ENCODE measurements at regions not wholly inside any gene's neighbourhood (a gene's known extent, or its start where the extent isn't known, plus 50 kb on each side); places are given as distances from the start of the nearest gene placed in this dataset.
"Not testable (repeated sequence)": the region's sequence is repeated elsewhere in the genome, so short reads cannot be mapped to it uniquely, and the experiment has no call there.

DNA sequence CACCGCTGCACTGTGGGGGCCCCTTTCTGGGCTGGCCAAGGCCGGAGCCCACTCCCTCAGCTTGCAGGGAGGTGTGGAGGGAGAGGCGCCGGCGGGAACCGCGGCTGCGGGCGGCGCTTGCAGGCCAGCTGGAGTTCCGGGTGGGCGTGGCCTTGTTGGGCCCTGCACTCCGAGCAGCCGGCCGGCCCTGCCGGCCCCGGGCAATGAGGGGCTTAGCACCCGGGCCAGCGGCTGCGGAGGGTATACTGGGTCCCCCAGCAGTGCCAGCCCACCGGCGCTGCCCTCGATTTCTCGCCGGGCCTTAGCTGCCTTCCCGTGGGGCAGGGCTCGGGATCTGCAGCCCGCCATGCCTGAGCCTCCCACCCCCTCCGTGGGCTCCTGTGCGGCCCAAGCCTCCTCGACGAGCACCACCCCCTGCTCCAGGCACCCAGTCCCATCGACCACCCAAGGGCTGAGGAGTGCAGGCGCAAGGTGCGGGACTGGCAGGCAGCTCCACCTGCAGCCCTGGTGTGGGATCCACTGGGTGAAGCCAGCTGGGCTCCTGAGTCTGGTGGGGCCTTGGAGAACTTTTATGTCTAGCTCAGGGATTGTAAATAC is 705.1 kb upstream of the CDH9 start:
- H3K9me3 Mint-ChIP-seq, result peaks cover 54% of the 10 kb centered on the region
- H3K36me3 Mint-ChIP-seq (ENCODE audit: low read depth); H3K4me1 Mint-ChIP-seq (ENCODE audit: low read depth); H3K4me3 Mint-ChIP-seq; H3K27ac Mint-ChIP-seq; H3K27me3 Mint-ChIP-seq (ENCODE audit: low read depth); DNase-seq (ENCODE audit: low spot score): not testable (repeated sequence)

DNA sequence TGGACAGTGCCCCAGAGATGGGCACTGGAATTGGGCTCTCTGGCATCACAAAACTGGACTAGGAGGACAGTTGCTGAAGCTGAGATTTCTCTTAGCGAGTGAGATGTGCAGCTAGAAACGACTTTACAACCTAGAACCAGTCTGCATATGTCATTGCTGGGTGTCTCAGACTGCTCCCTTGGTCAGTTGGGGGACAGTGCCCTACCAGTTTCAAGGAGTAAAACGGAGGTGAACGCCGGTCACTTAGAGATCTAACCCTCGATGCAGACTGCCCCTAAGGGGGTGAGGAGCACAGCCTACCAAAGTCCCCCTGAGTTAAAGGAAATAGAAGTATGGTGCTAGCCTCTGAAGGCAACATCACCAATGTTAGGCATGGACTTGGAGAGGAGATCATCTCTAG is 704.4 kb upstream of the CDH9 start:
- Mint-ChIP-seq H3K27ac (no peak overlapping the region), H3K4me1 (ENCODE audit: low read depth) (no peaks in the 10 kb centered on the region), H3K27me3 (ENCODE audit: low read depth) (no peaks in the 10 kb centered on the region), H3K36me3 (ENCODE audit: low read depth) (no peaks in the 10 kb centered on the region), H3K9me3 (peaks cover 54% of the 10 kb centered on the region), H3K4me3 (no peak overlapping the region)
- DNase-seq (ENCODE audit: low spot score), result no peak

DNA sequence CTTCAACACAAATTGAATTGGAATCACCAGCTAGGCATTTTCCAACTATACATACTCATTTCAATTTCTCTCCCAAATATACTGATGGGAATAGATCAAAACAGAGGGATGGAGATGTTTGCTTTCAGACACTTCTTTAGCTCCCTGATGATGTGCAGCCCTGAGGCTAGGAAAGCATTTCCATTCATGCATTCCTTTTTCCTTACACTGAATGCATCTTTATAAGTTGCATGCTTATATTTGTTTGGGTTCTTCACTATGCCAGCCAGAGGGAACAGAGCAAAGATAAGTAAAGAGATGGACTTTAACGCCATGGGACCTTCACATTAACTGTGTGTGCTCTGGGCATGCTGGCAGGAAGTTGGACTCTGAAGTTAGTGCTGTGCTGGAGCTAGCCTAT is 696.5 kb upstream of the CDH9 start:
- no peaks in the 10 kb centered on the region for H3K36me3 Mint-ChIP-seq (ENCODE audit: low read depth)
- peaks cover 19% of the 10 kb centered on the region for H3K9me3 Mint-ChIP-seq
- H3K27me3 Mint-ChIP-seq (ENCODE audit: low read depth), result no peaks in the 10 kb centered on the region
- H3K4me3 Mint-ChIP-seq, result no peak overlapping the region
- H3K27ac Mint-ChIP-seq, result no peak overlapping the region
- DNase-seq (ENCODE audit: low spot score), result no peak
- H3K4me1 Mint-ChIP-seq (ENCODE audit: low read depth), result no peaks in the 10 kb centered on the region

DNA sequence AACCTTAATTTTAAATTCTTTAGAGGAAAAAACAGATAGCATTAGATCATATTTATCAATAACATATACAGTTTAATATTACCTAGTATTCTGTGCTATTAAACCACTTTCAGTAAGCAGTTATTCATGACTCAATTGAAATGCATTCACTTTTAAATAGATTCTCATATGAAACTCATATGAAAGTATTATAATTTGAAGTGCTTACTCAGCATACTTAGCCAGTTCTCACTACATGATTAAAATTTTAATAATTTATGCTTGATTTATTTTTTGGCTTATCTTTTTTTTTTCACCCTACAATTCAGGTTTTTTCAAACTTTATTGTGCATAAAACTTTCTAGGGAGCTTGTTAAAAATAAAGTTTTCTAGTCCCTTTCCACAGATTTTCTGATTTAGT is 694.9 kb upstream of the CDH9 start:
- H3K36me3 Mint-ChIP-seq (ENCODE audit: low read depth), result no peaks in the 10 kb centered on the region
- H3K9me3 Mint-ChIP-seq, result peaks cover 11% of the 10 kb centered on the region
- no peak overlapping the region for H3K4me3 Mint-ChIP-seq
- no peak for DNase-seq (ENCODE audit: low spot score)
- H3K27me3 Mint-ChIP-seq (ENCODE audit: low read depth), result no peaks in the 10 kb centered on the region
- H3K27ac Mint-ChIP-seq, result no peak overlapping the region
- H3K4me1 Mint-ChIP-seq (ENCODE audit: low read depth), result no peaks in the 10 kb centered on the region

DNA sequence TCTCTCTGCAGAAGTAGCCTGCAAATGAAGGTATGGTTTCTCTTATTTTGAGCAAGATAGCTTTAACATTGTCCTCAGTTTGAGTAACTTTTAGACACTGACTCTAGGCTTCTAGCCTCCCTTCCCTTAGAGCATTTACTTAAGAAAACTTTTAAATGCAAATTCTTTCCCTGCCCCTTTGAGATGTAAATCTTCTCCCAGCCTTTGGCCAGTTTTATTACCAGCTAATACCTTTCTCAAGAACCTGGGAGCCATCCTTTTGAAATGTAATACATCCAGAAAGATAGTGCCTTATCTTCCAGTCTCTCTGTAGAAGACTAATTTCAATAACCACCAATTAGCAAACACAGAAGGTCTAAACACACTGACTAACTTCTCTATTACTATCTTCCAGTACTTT is 688.9 kb upstream of the CDH9 start:
- Mint-ChIP-seq H3K27me3 (ENCODE audit: low read depth) (no peaks in the 10 kb centered on the region), H3K36me3 (ENCODE audit: low read depth) (no peaks in the 10 kb centered on the region), H3K27ac (no peak overlapping the region), H3K4me1 (ENCODE audit: low read depth) (no peaks in the 10 kb centered on the region), H3K4me3 (no peak overlapping the region), H3K9me3 (peaks cover 18% of the 10 kb centered on the region)
- no peak for DNase-seq (ENCODE audit: low spot score)

DNA sequence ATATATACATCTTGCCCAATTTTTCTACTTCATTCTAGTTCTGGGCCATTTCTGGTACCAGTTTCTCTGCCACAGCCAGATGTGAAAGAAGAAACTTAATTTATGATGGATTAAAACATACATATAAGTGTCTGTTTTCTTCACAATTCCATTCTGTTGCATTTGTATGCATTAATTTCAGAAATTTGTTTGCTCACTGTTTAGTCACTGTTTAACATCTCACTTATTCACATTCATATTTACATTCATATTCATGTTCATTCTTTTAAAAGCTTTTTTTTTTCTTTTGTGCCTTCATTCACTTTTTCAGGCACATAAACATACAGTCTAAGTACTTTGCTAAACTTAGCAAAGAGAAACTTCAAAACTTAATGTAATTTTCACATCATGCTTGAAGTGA is 684.0 kb upstream of the CDH9 start:
- no peaks in the 10 kb centered on the region for H3K27me3 Mint-ChIP-seq (ENCODE audit: low read depth)

DNA sequence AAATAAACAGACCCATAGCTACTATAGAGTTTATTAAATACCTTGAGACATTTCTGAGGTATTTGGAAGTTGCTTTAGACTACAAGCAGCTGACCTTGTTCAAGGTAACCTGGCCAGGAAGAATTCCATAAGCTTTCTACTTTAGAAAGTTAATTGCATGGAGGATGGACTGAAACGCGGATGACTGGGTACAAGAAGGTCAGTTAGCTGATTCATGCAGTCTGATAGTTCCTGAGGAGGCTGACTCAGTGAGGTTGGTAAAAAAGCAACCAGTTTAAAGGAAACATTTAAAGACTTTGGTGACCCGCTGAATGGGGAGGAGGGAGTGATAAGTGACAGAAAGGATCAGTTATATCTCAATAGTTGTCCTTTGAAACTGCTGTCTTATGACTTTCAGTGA is 670.1 kb upstream of the CDH9 start:
- no peak for DNase-seq (ENCODE audit: low spot score)
- no peak overlapping the region for H3K27ac Mint-ChIP-seq
- H3K4me1 Mint-ChIP-seq (ENCODE audit: low read depth), result no peaks in the 10 kb centered on the region

More for the DNA sequence above, 684.0 kb upstream of the CDH9 start:
- Mint-ChIP-seq H3K9me3 (peaks cover 30% of the 10 kb centered on the region), H3K36me3 (ENCODE audit: low read depth) (no peaks in the 10 kb centered on the region), H3K4me1 (ENCODE audit: low read depth) (no peaks in the 10 kb centered on the region), H3K27ac (no peak overlapping the region), H3K4me3 (no peak overlapping the region)
- no peak for DNase-seq (ENCODE audit: low spot score)

DNA sequence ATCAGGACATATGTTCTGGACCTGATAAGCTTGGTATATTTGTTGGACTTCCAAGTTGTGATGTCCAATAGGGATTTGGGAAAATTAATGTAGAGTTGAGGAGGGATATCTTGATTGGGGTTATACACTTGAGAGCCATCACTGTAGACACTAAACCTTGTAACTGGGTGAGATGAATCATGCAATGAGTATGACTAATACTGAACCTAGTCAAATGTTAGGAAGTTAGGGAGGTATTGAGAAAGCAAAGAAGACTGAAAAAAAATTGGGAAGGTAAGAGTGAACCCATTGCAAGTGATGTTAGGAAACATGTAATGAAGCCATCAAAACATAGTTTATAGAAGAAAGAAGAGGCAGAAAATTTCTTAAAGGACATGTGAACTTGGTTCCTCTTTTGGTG is 668.4 kb upstream of the CDH9 start:
- Mint-ChIP-seq H3K4me3 (no peak overlapping the region), H3K36me3 (ENCODE audit: low read depth) (no peaks in the 10 kb centered on the region), H3K27me3 (ENCODE audit: low read depth) (no peaks in the 10 kb centered on the region), H3K4me1 (ENCODE audit: low read depth) (no peaks in the 10 kb centered on the region), H3K9me3 (peaks cover 36% of the 10 kb centered on the region), H3K27ac (no peak overlapping the region)
- no peak for DNase-seq (ENCODE audit: low spot score)

More for the DNA sequence above, 670.1 kb upstream of the CDH9 start:
- Mint-ChIP-seq H3K4me3 (no peak overlapping the region), H3K9me3 (peaks cover 34% of the 10 kb centered on the region), H3K27me3 (ENCODE audit: low read depth) (no peaks in the 10 kb centered on the region), H3K36me3 (ENCODE audit: low read depth) (no peaks in the 10 kb centered on the region)

DNA sequence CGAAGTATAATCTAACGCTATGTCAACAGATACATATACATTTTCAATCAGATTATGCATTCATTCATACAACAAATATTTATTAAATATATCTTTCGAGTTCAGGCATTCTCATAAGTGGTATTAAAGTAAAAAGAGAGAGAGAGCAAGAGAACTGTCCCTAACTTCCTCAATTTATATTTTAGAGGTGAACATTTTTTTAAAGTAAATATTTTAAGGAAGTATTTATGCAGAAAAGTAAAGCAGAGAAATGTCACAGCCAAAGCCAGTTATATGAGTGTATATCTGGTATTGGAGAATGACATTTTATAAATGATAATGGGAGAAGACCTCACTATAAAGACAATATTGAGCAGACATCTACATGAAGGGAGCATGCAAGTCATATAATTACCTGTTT is 667.3 kb upstream of the CDH9 start:
- no peak for DNase-seq (ENCODE audit: low spot score)
- Mint-ChIP-seq H3K36me3 (ENCODE audit: low read depth) (no peaks in the 10 kb centered on the region), H3K27me3 (ENCODE audit: low read depth) (no peaks in the 10 kb centered on the region), H3K9me3 (peaks cover 36% of the 10 kb centered on the region), H3K27ac (no peak overlapping the region), H3K4me1 (ENCODE audit: low read depth) (no peaks in the 10 kb centered on the region), H3K4me3 (no peak overlapping the region)

DNA sequence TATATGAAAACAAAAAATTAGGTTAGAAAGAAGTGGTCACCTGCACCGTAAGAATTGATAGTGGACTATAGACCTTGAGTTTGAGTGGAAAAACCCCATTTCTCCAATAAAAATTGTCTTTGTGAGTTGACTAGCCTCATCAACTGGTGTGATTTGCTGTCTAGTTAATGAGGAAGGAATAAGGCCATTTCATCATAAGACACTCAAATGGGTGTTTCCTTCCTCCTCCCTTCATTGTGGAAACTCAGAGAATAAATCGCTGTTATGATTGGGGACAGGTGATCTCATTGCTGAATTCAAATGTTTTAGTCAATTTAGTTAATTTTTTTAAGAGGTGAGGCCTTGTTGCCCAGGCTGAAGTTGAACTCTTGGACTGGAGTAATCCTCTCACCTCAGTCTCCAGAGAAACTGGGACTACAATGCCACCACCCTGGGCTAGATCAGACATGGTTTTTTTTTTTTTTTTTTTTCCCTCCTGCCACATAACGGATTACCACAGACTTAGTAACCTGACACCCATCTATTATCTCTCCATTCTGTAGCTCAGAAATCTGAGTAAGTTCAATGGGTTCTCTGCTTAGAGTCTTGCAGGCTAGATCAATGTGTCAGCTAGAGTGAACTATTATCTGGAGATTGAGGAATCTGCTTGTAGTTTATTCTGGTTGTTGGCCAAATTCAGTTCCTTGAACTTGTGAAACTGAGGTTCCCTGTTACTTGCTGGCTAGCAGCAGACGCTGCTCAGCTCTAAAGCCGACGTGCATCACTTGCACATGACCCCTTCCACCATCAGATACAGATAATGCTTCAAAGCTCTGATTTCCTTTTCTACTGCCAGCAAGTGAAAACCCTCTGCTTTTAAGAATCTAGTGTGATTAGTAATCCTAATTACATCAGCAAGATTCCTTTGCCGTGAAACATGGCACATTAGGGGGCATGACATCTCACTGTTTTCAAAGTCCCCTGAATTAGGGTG is 663.8 kb upstream of the CDH9 start:
- Mint-ChIP-seq H3K27me3 (ENCODE audit: low read depth) (no peaks in the 10 kb centered on the region), H3K36me3 (ENCODE audit: low read depth) (no peaks in the 10 kb centered on the region), H3K27ac (no peak overlapping the region), H3K4me3 (no peak overlapping the region), H3K4me1 (ENCODE audit: low read depth) (no peaks in the 10 kb centered on the region), H3K9me3 (peaks cover 41% of the 10 kb centered on the region)
- no peak for DNase-seq (ENCODE audit: low spot score)

DNA sequence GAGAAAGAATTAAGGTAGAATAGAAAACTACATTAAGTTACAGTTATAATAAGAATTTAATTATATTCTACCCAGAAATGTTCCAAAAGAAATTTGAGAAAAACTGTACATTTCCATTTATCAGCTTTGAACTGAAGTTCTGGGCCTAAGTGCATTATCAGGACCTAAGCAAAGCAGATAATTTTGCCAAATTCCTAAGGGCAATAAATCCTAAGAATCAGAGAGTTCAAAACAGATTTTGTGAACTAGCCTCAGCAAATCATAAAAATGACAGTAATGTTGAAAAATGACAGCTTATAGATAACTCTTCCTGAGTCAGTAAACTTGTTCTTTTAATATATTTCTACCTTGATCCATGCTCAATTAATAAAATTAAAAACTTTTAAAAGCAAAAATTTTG is 662.1 kb upstream of the CDH9 start:
- Mint-ChIP-seq H3K27ac (no peak overlapping the region), H3K4me3 (no peak overlapping the region), H3K9me3 (peaks cover 42% of the 10 kb centered on the region), H3K27me3 (ENCODE audit: low read depth) (no peaks in the 10 kb centered on the region), H3K36me3 (ENCODE audit: low read depth) (no peaks in the 10 kb centered on the region), H3K4me1 (ENCODE audit: low read depth) (no peaks in the 10 kb centered on the region)
- DNase-seq (ENCODE audit: low spot score), result no peak

DNA sequence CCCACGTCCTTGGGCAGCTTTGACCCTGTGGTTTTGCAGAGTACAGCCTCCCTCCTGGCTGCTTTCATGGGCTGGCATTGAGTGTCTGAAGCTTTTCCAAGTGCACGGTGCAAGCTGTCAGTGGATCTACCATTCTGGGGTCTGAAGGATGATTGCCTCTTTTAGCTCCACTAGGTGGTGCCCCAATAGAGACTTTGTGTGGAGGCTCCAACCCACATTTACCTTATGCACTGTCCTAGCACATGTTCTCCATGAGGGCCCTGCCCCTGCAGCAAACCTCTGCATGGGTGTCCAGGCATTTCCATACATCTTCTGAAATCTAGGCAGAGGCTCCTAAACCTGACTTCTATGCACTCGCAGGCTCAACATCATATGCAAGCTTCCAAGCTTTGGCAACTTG is 644.2 kb upstream of the CDH9 start:
- Mint-ChIP-seq H3K27me3 (ENCODE audit: low read depth) (no peaks in the 10 kb centered on the region), H3K9me3 (peaks cover 37% of the 10 kb centered on the region), H3K4me3 (no peak overlapping the region), H3K27ac (no peak overlapping the region), H3K36me3 (ENCODE audit: low read depth) (no peaks in the 10 kb centered on the region), H3K4me1 (ENCODE audit: low read depth) (no peaks in the 10 kb centered on the region)
- no peak for DNase-seq (ENCODE audit: low spot score)

DNA sequence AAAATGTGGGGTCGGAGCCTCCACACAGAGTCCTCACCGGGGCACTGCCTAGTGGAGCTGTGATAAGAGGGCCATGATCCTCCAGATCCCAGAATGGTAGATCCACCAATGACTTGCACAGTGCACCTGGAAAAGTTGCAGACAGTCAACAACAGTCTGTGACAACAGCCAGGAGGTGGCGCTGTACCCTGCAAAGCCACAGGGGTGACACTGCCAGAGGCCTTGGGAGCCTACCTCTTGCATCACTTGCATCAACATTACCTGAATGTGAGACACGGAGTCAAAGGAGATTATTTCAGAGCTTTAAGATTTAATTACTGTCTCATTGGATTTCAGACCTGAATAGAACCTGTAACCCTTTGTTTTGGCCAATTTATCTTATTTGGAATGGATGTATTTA is 614.1 kb upstream of the CDH9 start:
- Mint-ChIP-seq H3K4me3 (no peak overlapping the region), H3K4me1 (ENCODE audit: low read depth) (no peaks in the 10 kb centered on the region), H3K36me3 (ENCODE audit: low read depth) (no peaks in the 10 kb centered on the region), H3K27ac (no peak overlapping the region), H3K27me3 (ENCODE audit: low read depth) (no peaks in the 10 kb centered on the region), H3K9me3 (peaks cover 48% of the 10 kb centered on the region)
- DNase-seq (ENCODE audit: low spot score), result no peak

DNA sequence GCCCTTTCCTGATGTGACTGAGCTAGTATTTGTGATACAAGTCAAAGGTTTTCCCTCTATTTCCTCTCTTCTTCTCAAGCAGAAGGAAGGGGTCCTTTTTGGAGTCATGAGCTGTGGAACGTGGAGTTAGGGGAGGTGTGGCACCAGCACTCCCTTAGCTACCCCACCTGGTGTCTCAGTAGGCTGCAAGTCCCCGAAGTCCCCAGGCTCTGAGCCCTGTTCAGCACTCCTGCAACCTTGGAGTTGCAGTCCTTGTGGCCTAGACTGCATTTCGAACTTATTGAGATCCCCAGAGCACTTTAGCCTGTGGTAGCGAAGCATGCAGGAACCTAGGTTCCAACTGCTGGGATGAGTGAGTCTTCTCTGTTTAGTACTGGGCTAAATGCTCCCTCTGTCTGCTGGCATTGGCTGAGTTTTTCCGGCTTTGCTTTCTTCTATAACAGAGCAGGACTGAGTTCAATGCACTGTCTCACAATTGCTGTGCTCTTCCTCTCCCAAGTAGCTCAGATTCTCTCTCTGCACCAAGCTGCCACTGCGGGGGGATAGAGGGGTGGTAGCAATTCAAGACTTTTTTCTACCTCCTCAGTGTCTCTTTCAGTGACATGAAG is 600.7 kb upstream of the CDH9 start:
- Mint-ChIP-seq H3K27me3 (ENCODE audit: low read depth) (no peaks in the 10 kb centered on the region), H3K27ac (no peak overlapping the region), H3K4me1 (ENCODE audit: low read depth) (no peaks in the 10 kb centered on the region), H3K9me3 (peaks cover 41% of the 10 kb centered on the region), H3K4me3 (no peak overlapping the region), H3K36me3 (ENCODE audit: low read depth) (no peaks in the 10 kb centered on the region)
- no peak for DNase-seq (ENCODE audit: low spot score)
